ENCODE measurements at regions not wholly inside any gene's neighbourhood (a gene's known extent, or its start where the extent isn't known, plus 50 kb on each side); places are given as distances from the start of the nearest gene placed in this dataset.

- TF ChIP-seq POLR2A (IDR thresholded peaks at IDR 0.05; ENCODE audit: low read depth, low read length) (no peak), TAF1 (IDR thresholded peaks at IDR 0.05; ENCODE audit: borderline replicate concordance, low read depth, low read length) (no peak)
These were observed 297.9 kb upstream of the NFE2L3 start for GRCh38 chr7:25854059-25854458.
